ENCODE measurements at regions not wholly inside any gene's neighbourhood (a gene's known extent, or its start where the extent isn't known, plus 50 kb on each side); places are given as distances from the start of the nearest gene placed in this dataset.

DNA sequence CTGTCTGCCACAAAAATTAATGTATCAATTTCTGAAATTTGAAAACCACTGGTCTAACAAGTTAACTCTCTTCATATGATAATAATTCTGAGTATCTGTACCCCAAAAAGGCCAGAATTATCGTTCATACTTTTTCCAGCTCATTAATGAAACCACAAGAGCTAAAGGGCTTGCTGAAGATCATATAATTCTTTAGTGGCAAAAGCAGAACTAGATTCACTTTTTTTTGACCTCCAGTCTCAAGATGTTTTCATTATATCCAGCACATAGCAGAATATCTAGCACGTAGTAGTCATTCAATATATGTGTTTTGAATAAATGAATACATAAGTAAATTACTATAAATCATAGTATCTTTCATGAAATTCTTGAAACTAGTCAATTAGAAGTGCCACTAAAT lies 246.7 kb upstream of the KCNH8 start:
- Histone ChIP-seq H3K27ac (ENCODE audit: insufficient read depth, low read length) (no peak overlapping the region), H3K79me1 (ENCODE audit: low read depth in 1 of 2, low read length in 2 of 2) (no peaks in the 10 kb centered on the region), H3K4me1 (ENCODE audit: control insufficient read depth, insufficient read depth, low read length) (no peaks in the 10 kb centered on the region), H2AK9ac (replicated peaks; ENCODE audit: low read depth, low read length, poor library complexity) (no peak overlapping the region), H3K27me3 (ENCODE audit: control insufficient read depth, insufficient read depth, low read length) (no peaks in the 10 kb centered on the region), H3K4ac (ENCODE audit: low read depth, low read length) (no peak overlapping the region), H3K14ac (replicated peaks; ENCODE audit: low read depth, low read length) (no peak overlapping the region), H3K23ac (ENCODE audit: low read depth, low read length) (no peak overlapping the region), H2AK5ac (ENCODE audit: low read depth, low read length) (no peak overlapping the region), H4K8ac (ENCODE audit: low read depth in 2 of 2, low read length in 2 of 2) (no peak overlapping the region), H3K4me3 (ENCODE audit: insufficient read depth, low read depth, low read length) (no peak overlapping the region), H3K4me2 (ENCODE audit: low read depth, low read length) (no peak overlapping the region), H2BK15ac (ENCODE audit: low read depth, low read length) (no peak overlapping the region), H3K56ac (ENCODE audit: extremely low read depth, insufficient read depth, low read length) (no peak overlapping the region), H4K91ac (ENCODE audit: insufficient read depth, low read depth, low read length) (no peak overlapping the region), H3K9me1 (ENCODE audit: insufficient read depth, low read length) (no peaks in the 10 kb centered on the region), H2BK120ac (ENCODE audit: low read depth, low read length) (no peak overlapping the region), H3K9ac (ENCODE audit: low read depth, low read length) (no peak overlapping the region), H3K9me3 (ENCODE audit: control insufficient read depth, insufficient read depth, low read length) (peaks cover 6% of the 10 kb centered on the region; the same call in 1 of the 2 replicates), H2BK20ac (ENCODE audit: low read depth, low read length) (no peak overlapping the region), H4K5ac (ENCODE audit: low read depth, low read length) (no peak overlapping the region), H2AFZ (replicated peaks; ENCODE audit: low read length, poor library complexity) (no peak overlapping the region), H3K18ac (ENCODE audit: low read depth, low read length) (no peak overlapping the region), H4K20me1 (ENCODE audit: insufficient read depth, low read length) (no peaks in the 10 kb centered on the region), H2BK5ac (ENCODE audit: low read depth, low read length, poor library complexity, severe bottlenecking) (no peak overlapping the region), H3K36me3 (ENCODE audit: control insufficient read depth, insufficient read depth, low read length) (no peaks in the 10 kb centered on the region)
- ChIA-PET POLR2A (ENCODE audit: unreplicated experiment) (no interaction called here), CTCF (no interaction called here)
- intact Hi-C loops (cut with micrococcal nuclease) (no loop called here), in situ Hi-C loops (cut with MboI; ENCODE audit: low sequenced_read_pairs) (no loop called here), dilution Hi-C loops (cut with HindIII; ENCODE audit: low sequenced_read_pairs, unreplicated experiment) (no loop called here)
- BruUV-seq (replicated peaks): no TSS peak
- ATAC-seq (ENCODE audit: low read depth) (no peak), DNase-seq (no peak)
- no peak for TF ChIP-seq MXI1 (IDR thresholded peaks at IDR 0.05; ENCODE audit: borderline replicate concordance, low read depth, low read length)
- no peak for TF ChIP-seq NFE2L2 (IDR thresholded peaks at IDR 0.05; ENCODE audit: low read depth, low read length)
- TF ChIP-seq MAFK (IDR thresholded peaks at IDR 0.05; ENCODE audit: low read depth, low read length): no peak
- TF ChIP-seq RFX5 (IDR thresholded peaks at IDR 0.05; ENCODE audit: low read depth, low read length): no peak
- no peak for TF ChIP-seq RCOR1 (IDR thresholded peaks at IDR 0.05; ENCODE audit: insufficient replicate concordance, low read length)
- TF ChIP-seq, protein P1, sequence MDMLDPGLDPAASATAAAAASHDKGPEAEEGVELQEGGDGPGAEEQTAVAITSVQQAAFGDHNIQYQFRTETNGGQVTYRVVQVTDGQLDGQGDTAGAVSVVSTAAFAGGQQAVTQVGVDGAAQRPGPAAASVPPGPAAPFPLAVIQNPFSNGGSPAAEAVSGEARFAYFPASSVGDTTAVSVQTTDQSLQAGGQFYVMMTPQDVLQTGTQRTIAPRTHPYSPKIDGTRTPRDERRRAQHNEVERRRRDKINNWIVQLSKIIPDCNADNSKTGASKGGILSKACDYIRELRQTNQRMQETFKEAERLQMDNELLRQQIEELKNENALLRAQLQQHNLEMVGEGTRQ (IDR thresholded peaks at IDR 0.05; ENCODE audit: low read depth, low read length): no peak
- TF ChIP-seq, protein P2, sequence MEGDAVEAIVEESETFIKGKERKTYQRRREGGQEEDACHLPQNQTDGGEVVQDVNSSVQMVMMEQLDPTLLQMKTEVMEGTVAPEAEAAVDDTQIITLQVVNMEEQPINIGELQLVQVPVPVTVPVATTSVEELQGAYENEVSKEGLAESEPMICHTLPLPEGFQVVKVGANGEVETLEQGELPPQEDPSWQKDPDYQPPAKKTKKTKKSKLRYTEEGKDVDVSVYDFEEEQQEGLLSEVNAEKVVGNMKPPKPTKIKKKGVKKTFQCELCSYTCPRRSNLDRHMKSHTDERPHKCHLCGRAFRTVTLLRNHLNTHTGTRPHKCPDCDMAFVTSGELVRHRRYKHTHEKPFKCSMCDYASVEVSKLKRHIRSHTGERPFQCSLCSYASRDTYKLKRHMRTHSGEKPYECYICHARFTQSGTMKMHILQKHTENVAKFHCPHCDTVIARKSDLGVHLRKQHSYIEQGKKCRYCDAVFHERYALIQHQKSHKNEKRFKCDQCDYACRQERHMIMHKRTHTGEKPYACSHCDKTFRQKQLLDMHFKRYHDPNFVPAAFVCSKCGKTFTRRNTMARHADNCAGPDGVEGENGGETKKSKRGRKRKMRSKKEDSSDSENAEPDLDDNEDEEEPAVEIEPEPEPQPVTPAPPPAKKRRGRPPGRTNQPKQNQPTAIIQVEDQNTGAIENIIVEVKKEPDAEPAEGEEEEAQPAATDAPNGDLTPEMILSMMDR (conservative IDR thresholded peaks at IDR 0.05; ENCODE audit: low read depth, low read length): no peak
- WGBS, 2 experiments (ENCODE audit: extremely low coverage in 2 of 2, insufficient read length in 1 of 2): no CpG with 5 or more reads among the region's 2 CpGs
